ENCODE measurements at regions not wholly inside any gene's neighbourhood (a gene's known extent, or its start where the extent isn't known, plus 50 kb on each side); places are given as distances from the start of the nearest gene placed in this dataset.

DNA sequence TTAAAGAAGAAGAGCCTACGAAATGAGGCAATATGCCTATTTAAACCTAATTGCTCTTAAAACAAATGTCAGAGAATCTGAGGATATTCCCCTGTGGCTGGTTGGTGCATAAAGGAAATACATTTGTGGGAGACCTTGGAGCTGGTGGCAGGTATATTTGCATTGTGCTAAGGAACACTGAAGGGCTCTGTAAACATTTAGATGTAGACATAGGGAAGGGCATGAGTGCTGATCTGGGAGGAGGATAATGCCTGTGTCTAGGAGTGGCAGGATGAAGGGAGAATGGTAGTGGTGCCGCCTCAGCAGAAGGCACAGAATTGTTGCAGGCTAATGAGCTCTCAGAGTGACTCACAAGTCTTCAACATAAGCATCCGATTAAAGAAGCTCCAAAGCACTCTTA, 85.8 kb downstream of the CD164 start:
- Histone ChIP-seq H3K4me3 (ENCODE audit: extremely low read depth in 1 of 4, insufficient read depth in 2 of 4, low read depth in 3 of 4, low read length in 4 of 4) (no peak overlapping the region), H3K4me1 (replicated peaks in 1 of 4; ENCODE audit: control insufficient read depth in 3 of 4, insufficient read depth in 4 of 4, low read length in 3 of 4) (peaks cover 0 to 9% (median 4%) of the 10 kb centered on the region in 4 experiments; a peak in 4 of 7 replicates), H3K18ac (ENCODE audit: extremely low read depth, low read length) (no peak overlapping the region), H3K27me3 (replicated peaks in 1 of 4; ENCODE audit: control insufficient read depth in 3 of 4, extremely low read depth in 1 of 4, insufficient read depth in 3 of 4, low read length in 3 of 4) (0 out of 7 replicates have a peak, but pooled peaks cover 0 to 3% (median 0%) of the 10 kb centered on the region in 4 experiments), H2BK20ac (ENCODE audit: low read length) (no peak overlapping the region), H3K4me2 (ENCODE audit: insufficient read depth in 1 of 2, low read depth in 2 of 2, low read length in 2 of 2) (no peak overlapping the region), H3K56ac (replicated peaks; ENCODE audit: insufficient read length, low read depth, low read length) (no peak overlapping the region), H4K8ac (ENCODE audit: extremely low read depth, insufficient read depth, low read length) (no peak overlapping the region), H3K23ac (ENCODE audit: insufficient read length) (no peak overlapping the region), H4K91ac (replicated peaks; ENCODE audit: insufficient read length, low read length) (no peak overlapping the region), H3K23me2 (ENCODE audit: low read depth, low read length) (no peaks in the 10 kb centered on the region), H3K79me1 (ENCODE audit: low read depth, low read length) (no peaks in the 10 kb centered on the region), H3K79me2 (ENCODE audit: control insufficient read depth in 1 of 2, insufficient read depth in 2 of 2, low read length in 2 of 2) (no peaks in the 10 kb centered on the region), H3K9ac (replicated peaks in 1 of 4; ENCODE audit: extremely low read depth in 1 of 4, low read depth in 3 of 4, low read length in 3 of 4) (no peak overlapping the region), H2BK5ac (ENCODE audit: low read depth, low read length) (no peak overlapping the region), H2AFZ (ENCODE audit: low read length) (no peak overlapping the region), H2BK120ac (replicated peaks; ENCODE audit: low read depth, low read length) (no peak overlapping the region), H2BK15ac (ENCODE audit: low read length) (no peak overlapping the region), H3K14ac (ENCODE audit: insufficient read length) (no peak overlapping the region), H3K27ac (ENCODE audit: low read depth, low read length) (no peak overlapping the region), H4K20me1 (replicated peaks in 1 of 2; ENCODE audit: control insufficient read depth in 1 of 2, insufficient read depth in 2 of 2, low read length in 2 of 2) (no peaks in the 10 kb centered on the region), H3K4ac (replicated peaks; ENCODE audit: insufficient read length, low read depth, low read length) (no peak overlapping the region), H4K5ac (ENCODE audit: insufficient read length, low read depth, low read length) (no peak overlapping the region), H2BK12ac (ENCODE audit: low read depth, low read length) (no peak overlapping the region), H3K9me3 (ENCODE audit: insufficient read depth in 2 of 2, low read depth in 1 of 2, low read length in 1 of 2) (no peaks in the 10 kb centered on the region), H2AK5ac (ENCODE audit: low read depth, low read length) (no peak overlapping the region), H3K36me3 (ENCODE audit: control insufficient read depth in 2 of 4, insufficient read depth in 4 of 4, low read length in 3 of 4) (no peaks in the 10 kb centered on the region)
- no peak for FAIRE-seq
- DNase-seq (ENCODE audit: low read depth in 1 of 2, low spot score in 2 of 2), result no peak
- WGBS, 2 experiments (ENCODE audit: extremely low coverage in 1 of 2, insufficient coverage in 1 of 2, insufficient read length in 1 of 2, insufficient replicate concordance in 2 of 2, low coverage in 1 of 2, low lambda C conversion rate in 2 of 2, missing lambda C conversion rate in 1 of 2), result 87% methylated on average over 3 of the region's 3 CpGs; no CpG with 5 or more reads in 1 of the 2 experiments
- POLR2A ChIA-PET (ENCODE audit: partially characterized antibody), result no interaction called here
- CTCF ChIA-PET (ENCODE audit: partially characterized antibody), result interaction anchor here (0.6 to 1.5 kb wide), 6 partner anchors 10 to 111 kb away, joined by 3 to 7 read pairs (median 4); no protein-coding TSS in a partner anchor
- TF ChIP-seq CREB1 (IDR thresholded peaks at IDR 0.05) (no peak), YY1 (IDR thresholded peaks at IDR 0.05; ENCODE audit: low read depth, low read length) (no peak), ZNF274 (IDR thresholded peaks at IDR 0.05; ENCODE audit: borderline replicate concordance, extremely low read depth, low read length) (no peak)
